ENCODE measurements at regions not wholly inside any gene's neighbourhood (a gene's known extent, or its start where the extent isn't known, plus 50 kb on each side); places are given as distances from the start of the nearest gene placed in this dataset.

DNA sequence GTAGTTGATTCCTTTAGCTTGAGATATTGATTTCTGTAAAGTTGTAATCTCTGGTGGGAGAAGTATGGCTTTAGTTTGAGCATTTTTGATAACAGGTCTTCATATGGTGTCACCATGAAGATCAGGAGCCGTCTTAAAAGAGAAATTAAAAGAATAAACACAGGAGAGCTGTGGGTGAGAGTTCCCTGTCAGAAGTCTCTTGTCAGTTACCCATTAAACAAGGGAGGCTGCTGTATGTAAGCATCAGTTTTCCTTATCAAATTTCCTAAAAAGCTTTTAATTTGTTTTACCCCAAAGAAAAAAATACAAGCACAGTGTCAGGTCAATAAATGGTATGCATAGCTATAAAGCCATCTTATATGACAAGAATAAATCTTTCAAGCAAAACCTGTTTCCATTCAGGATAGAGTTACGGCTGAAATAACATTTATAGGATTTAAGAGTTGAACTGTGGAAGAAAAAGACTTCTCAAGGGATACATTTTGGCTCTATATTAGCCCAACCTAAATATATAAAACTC lies 767.5 kb downstream of the JRKL start:
- H3K27me3 ChIP-seq (ENCODE audit: insufficient read depth, low read length, poor library complexity): no peaks in the 10 kb centered on the region
- no peak overlapping the region for H3K4ac ChIP-seq (ENCODE audit: low read depth, low read length)
- no peak overlapping the region for H2AK5ac ChIP-seq (ENCODE audit: low read length)
- DNase-seq: no peak
- H3K9ac ChIP-seq (ENCODE audit: low read length): no peak overlapping the region
- H3K4me1 ChIP-seq (ENCODE audit: control insufficient read depth, low read depth, low read length): no peaks in the 10 kb centered on the region
- H4K8ac ChIP-seq (ENCODE audit: low read depth, low read length): no peak overlapping the region
- no peak overlapping the region for H3K4me2 ChIP-seq (ENCODE audit: low read length)
- no peaks in the 10 kb centered on the region for H3K79me1 ChIP-seq (ENCODE audit: low read length)
- no peak overlapping the region for H2BK5ac ChIP-seq (ENCODE audit: low read length)
- H3K56ac ChIP-seq (ENCODE audit: low read length): no peak overlapping the region
- no peak overlapping the region for H3K23ac ChIP-seq (ENCODE audit: low read length)
- no peak overlapping the region for H2BK120ac ChIP-seq (ENCODE audit: low read depth, low read length)
- H2BK15ac ChIP-seq (replicated peaks; ENCODE audit: low read depth): no peak overlapping the region
- no peaks in the 10 kb centered on the region for H3K36me3 ChIP-seq (ENCODE audit: control insufficient read depth, insufficient read depth, low read length)
- H3K79me2 ChIP-seq (ENCODE audit: control insufficient read depth, insufficient read depth, low read length): no peaks in the 10 kb centered on the region
- no peak overlapping the region for H3K4me3 ChIP-seq (ENCODE audit: low read length)
- H3K18ac ChIP-seq (ENCODE audit: low read length): no peak overlapping the region
- no peak overlapping the region for H4K5ac ChIP-seq (ENCODE audit: low read length)
- no CpG with 5 or more reads among the region's 2 CpGs for WGBS (ENCODE audit: extremely low coverage, insufficient coverage, low lambda C conversion rate)
- no peak overlapping the region for H3K27ac ChIP-seq (ENCODE audit: low read depth, low read length)

DNA sequence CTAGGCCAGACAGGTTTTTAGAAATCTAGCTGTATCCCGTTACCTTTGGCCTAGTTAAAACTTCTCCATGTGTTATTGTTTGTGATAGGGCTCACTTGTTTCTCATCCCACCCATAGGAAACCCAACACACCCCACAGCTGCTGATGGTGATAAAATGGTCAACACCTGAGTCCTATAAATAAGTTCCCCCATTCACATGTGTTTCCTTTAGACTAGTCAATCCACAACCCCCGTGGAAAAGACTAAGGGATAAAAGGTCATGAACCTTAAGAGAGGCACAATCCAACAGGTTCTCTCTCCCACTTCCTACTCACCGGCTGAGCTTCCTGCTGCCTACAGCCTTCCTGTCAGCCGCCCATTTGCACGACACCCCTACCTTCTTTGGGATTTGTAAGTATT lies 768.4 kb downstream of the JRKL start:
- H3K4me1 ChIP-seq (ENCODE audit: control insufficient read depth, low read depth, low read length): no peaks in the 10 kb centered on the region
- H3K27me3 ChIP-seq (ENCODE audit: insufficient read depth, low read length, poor library complexity): no peaks in the 10 kb centered on the region

DNA sequence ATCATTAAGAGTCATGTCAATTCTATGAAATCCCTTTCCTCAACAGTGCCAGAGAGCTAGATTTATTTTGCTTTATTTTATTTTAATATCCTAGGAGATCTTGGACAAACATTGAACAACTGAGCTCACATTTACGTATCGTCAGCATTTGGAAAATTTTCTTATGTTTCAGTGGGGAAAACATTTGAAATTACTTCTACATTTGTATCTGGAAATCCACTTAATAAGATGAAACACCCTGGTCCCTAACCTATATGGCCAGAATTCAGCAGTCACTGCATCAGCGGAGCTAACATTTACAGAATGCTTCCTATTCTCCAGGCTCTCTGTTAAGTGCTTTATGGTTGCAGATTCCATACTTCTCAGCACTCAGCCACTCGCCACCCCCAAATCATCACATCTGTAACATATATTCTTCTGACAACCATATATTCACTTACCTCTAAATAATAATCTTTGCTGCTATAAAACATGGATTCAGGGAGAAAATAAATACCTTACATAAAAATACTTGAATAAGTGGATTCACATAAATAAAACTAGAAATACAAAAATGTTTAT lies 773.9 kb downstream of the JRKL start:
- no peak overlapping the region for H4K5ac ChIP-seq (ENCODE audit: low read length)

More for the DNA sequence above, 768.4 kb downstream of the JRKL start:
- WGBS (ENCODE audit: extremely low coverage, insufficient coverage, low lambda C conversion rate): no CpG with 5 or more reads among the region's 5 CpGs
- Histone ChIP-seq H3K23ac (ENCODE audit: low read length) (no peak overlapping the region), H3K4me2 (ENCODE audit: low read length) (no peak overlapping the region), H3K79me2 (ENCODE audit: control insufficient read depth, insufficient read depth, low read length) (no peaks in the 10 kb centered on the region), H2BK120ac (ENCODE audit: low read depth, low read length) (no peak overlapping the region), H3K18ac (ENCODE audit: low read length) (no peak overlapping the region), H4K5ac (ENCODE audit: low read length) (no peak overlapping the region), H3K36me3 (ENCODE audit: control insufficient read depth, insufficient read depth, low read length) (no peaks in the 10 kb centered on the region), H3K4ac (ENCODE audit: low read depth, low read length) (no peak overlapping the region), H2BK15ac (replicated peaks; ENCODE audit: low read depth) (no peak overlapping the region), H3K27ac (ENCODE audit: low read depth, low read length) (no peak overlapping the region), H2AK5ac (ENCODE audit: low read length) (no peak overlapping the region), H3K4me3 (ENCODE audit: low read length) (no peak overlapping the region), H4K8ac (ENCODE audit: low read depth, low read length) (no peak overlapping the region), H3K56ac (ENCODE audit: low read length) (no peak overlapping the region), H2BK5ac (ENCODE audit: low read length) (no peak overlapping the region), H3K9ac (ENCODE audit: low read length) (no peak overlapping the region), H3K79me1 (ENCODE audit: low read length) (no peaks in the 10 kb centered on the region)
- no peak for DNase-seq

DNA sequence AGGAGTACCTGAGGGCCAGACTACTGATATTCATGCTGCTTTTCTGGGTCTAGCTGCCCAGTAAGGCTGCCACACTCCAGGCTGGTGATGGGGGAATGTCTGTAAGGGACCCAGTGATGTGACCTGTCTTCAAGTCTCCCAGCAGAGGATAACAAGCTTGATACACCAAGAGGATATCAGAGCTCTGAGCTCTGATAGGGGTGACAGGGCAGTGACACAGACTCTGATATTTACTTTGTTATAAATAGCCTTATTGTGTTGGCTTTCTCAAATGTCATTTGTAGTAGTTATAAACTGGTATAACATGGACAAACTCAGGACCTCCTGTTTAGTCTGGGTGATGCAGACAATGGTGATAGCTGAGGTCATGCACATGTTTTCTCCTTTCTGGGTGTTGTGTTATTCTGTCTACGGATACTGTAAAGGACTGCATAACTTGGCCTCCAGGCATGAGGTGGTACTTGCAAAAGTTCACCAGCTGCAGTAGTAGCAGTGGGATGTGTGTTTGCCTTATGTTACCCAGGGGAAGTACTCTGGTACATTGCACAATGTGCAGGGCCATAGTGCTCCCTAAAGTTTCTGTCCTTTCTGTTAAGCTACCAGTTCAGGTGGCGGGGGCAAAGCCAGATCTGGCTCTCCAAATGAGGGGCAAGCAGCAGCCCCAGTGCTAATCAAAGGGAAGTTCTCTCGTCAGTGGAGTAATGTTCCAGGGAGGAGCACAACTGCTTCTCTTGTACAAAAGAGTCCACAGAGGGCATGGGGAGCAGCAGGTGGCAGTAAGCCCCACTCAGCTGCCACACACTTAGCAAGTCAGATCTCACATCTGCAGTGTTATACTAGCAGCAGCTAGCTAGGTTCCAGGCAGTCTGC lies 812.2 kb downstream of the JRKL start:
- H2BK120ac ChIP-seq (ENCODE audit: low read depth, low read length): no peak overlapping the region
- no peak overlapping the region for H4K5ac ChIP-seq (ENCODE audit: low read length)
- H3K4me3 ChIP-seq (ENCODE audit: low read length): no peak overlapping the region
- no peak overlapping the region for H2AK5ac ChIP-seq (ENCODE audit: low read length)
- no peak overlapping the region for H4K8ac ChIP-seq (ENCODE audit: low read depth, low read length)
- H3K27ac ChIP-seq (ENCODE audit: low read depth, low read length): no peak overlapping the region
- no peak overlapping the region for H2BK15ac ChIP-seq (replicated peaks; ENCODE audit: low read depth)
- no peaks in the 10 kb centered on the region for H3K79me1 ChIP-seq (ENCODE audit: low read length)
- no peak overlapping the region for H3K18ac ChIP-seq (ENCODE audit: low read length)
- H3K4me2 ChIP-seq (ENCODE audit: low read length): no peak overlapping the region
- H3K27me3 ChIP-seq (ENCODE audit: insufficient read depth, low read length, poor library complexity): no peaks in the 10 kb centered on the region
- no peak overlapping the region for H3K56ac ChIP-seq (ENCODE audit: low read length)
- no peak overlapping the region for H3K23ac ChIP-seq (ENCODE audit: low read length)
- H3K4ac ChIP-seq (ENCODE audit: low read depth, low read length): no peak overlapping the region
- no peak overlapping the region for H3K9ac ChIP-seq (ENCODE audit: low read length)
- no peak overlapping the region for H2BK5ac ChIP-seq (ENCODE audit: low read length)
- no peaks in the 10 kb centered on the region for H3K79me2 ChIP-seq (ENCODE audit: control insufficient read depth, insufficient read depth, low read length)
- WGBS (ENCODE audit: extremely low coverage, insufficient coverage, low lambda C conversion rate): no CpG with 5 or more reads among the region's 3 CpGs
- no peaks in the 10 kb centered on the region for H3K4me1 ChIP-seq (ENCODE audit: control insufficient read depth, low read depth, low read length)
- no peaks in the 10 kb centered on the region for H3K36me3 ChIP-seq (ENCODE audit: control insufficient read depth, insufficient read depth, low read length)
- DNase-seq: no peak

More for the DNA sequence above, 773.9 kb downstream of the JRKL start:
- no peaks in the 10 kb centered on the region for H3K4me1 ChIP-seq (ENCODE audit: control insufficient read depth, low read depth, low read length)
- no peak overlapping the region for H3K18ac ChIP-seq (ENCODE audit: low read length)
- H3K4me2 ChIP-seq (ENCODE audit: low read length): no peak overlapping the region
- H3K79me1 ChIP-seq (ENCODE audit: low read length): no peaks in the 10 kb centered on the region
- H2AK5ac ChIP-seq (ENCODE audit: low read length): no peak overlapping the region
- H3K27me3 ChIP-seq (ENCODE audit: insufficient read depth, low read length, poor library complexity): no peaks in the 10 kb centered on the region
- H3K23ac ChIP-seq (ENCODE audit: low read length): no peak overlapping the region
- H4K8ac ChIP-seq (ENCODE audit: low read depth, low read length): no peak overlapping the region
- H3K27ac ChIP-seq (ENCODE audit: low read depth, low read length): no peak overlapping the region
- WGBS (ENCODE audit: extremely low coverage, insufficient coverage, low lambda C conversion rate): no CpG with 5 or more reads among the region's 4 CpGs
- no peak overlapping the region for H3K9ac ChIP-seq (ENCODE audit: low read length)
- no peaks in the 10 kb centered on the region for H3K36me3 ChIP-seq (ENCODE audit: control insufficient read depth, insufficient read depth, low read length)
- DNase-seq: no peak
- no peak overlapping the region for H2BK120ac ChIP-seq (ENCODE audit: low read depth, low read length)
- no peak overlapping the region for H3K4me3 ChIP-seq (ENCODE audit: low read length)
- no peak overlapping the region for H2BK15ac ChIP-seq (replicated peaks; ENCODE audit: low read depth)
- no peak overlapping the region for H2BK5ac ChIP-seq (ENCODE audit: low read length)
- H3K56ac ChIP-seq (ENCODE audit: low read length): no peak overlapping the region
- no peaks in the 10 kb centered on the region for H3K79me2 ChIP-seq (ENCODE audit: control insufficient read depth, insufficient read depth, low read length)
- H3K4ac ChIP-seq (ENCODE audit: low read depth, low read length): no peak overlapping the region

DNA sequence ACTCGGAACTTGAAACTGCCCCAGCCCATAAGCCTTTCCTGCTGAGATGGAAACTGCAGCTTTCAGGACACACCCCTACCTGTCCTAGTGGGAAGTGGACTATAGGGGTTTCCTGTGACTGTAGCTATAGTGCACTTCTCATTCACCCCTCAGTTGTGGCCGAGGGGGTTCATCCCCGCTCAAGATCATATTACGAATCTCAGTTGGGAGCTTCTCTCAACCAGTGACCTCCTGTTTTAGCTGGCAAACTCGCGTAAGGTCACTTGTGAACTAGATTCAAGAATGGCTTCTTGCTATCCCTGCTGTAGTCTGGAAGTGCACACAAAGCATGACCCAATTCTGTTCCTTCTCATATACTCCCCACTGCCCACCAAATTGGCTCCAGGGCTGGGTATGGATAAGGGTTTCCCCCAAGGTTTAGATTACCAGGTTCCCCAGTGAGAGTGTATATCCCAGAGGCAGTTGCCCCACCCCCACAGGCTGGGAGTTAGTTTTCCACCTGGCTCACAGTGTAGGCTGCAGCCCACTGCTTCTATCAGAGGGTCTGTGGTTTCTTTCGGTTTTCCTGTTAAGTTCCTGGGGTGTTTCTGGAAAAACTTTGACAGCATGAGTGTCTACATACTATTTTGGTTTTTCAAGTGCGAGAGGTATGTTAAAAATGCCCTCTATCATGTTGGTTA lies 812.9 kb downstream of the JRKL start:
- Histone ChIP-seq H3K4me3 (ENCODE audit: low read length) (no peak overlapping the region), H3K4me1 (ENCODE audit: control insufficient read depth, low read depth, low read length) (no peaks in the 10 kb centered on the region), H3K9ac (ENCODE audit: low read length) (no peak overlapping the region), H3K79me2 (ENCODE audit: control insufficient read depth, insufficient read depth, low read length) (no peaks in the 10 kb centered on the region), H3K27me3 (ENCODE audit: insufficient read depth, low read length, poor library complexity) (no peaks in the 10 kb centered on the region), H3K4me2 (ENCODE audit: low read length) (no peak overlapping the region), H2BK120ac (ENCODE audit: low read depth, low read length) (no peak overlapping the region), H4K8ac (ENCODE audit: low read depth, low read length) (no peak overlapping the region), H3K4ac (ENCODE audit: low read depth, low read length) (no peak overlapping the region), H3K56ac (ENCODE audit: low read length) (no peak overlapping the region), H4K5ac (ENCODE audit: low read length) (no peak overlapping the region), H3K79me1 (ENCODE audit: low read length) (no peaks in the 10 kb centered on the region), H2BK5ac (ENCODE audit: low read length) (no peak overlapping the region), H3K27ac (ENCODE audit: low read depth, low read length) (no peak overlapping the region), H2BK15ac (replicated peaks; ENCODE audit: low read depth) (no peak overlapping the region), H2AK5ac (ENCODE audit: low read length) (no peak overlapping the region), H3K23ac (ENCODE audit: low read length) (no peak overlapping the region), H3K36me3 (ENCODE audit: control insufficient read depth, insufficient read depth, low read length) (no peaks in the 10 kb centered on the region), H3K18ac (ENCODE audit: low read length) (no peak overlapping the region)
- WGBS (ENCODE audit: extremely low coverage, insufficient coverage, low lambda C conversion rate): no CpG with 5 or more reads among the region's 8 CpGs
- DNase-seq: peak; percentile 24

Measured in mesendoderm (in vitro differentiated cells).